Spleen (tissue), 7 donors: ENCODE measurements at regions not wholly inside any gene's neighbourhood (a gene's known extent, or its start where the extent isn't known, plus 50 kb on each side); places are given as distances from the start of the nearest gene placed in this dataset.
"Not testable (repeated sequence)": the region's sequence is repeated elsewhere in the genome, so short reads cannot be mapped to it uniquely, and the experiment has no call there.

ENCODE experiments used
- CTCF ChIP-seq, 11 experiments: fragments of 200-600 bp in 7 of 11; fragments of 450-650 bp in 4 of 11; sonication (generic) in 4 of 11; IDR thresholded peaks in 8 of 11; conservative IDR thresholded peaks in 3 of 11; 1 replicate in 7 of 11; 2 replicates in 4 of 11; pipeline versions ENCODE4 v1.4.0 to v1.8.0; 2016 to 2021; ENCODE audit warnings: antibody characterized with exemption in 11 of 11, inconsistent platforms in 4 of 11, mild to moderate bottlenecking in 1 of 11
- POLR2A ChIP-seq, 3 donors: fragments of 450-650 bp; IDR thresholded peaks; one replicate each; pipeline ENCODE4 v1.5.1; 2017; ENCODE audit warnings: antibody characterized with exemption in 3 of 3, mild to moderate bottlenecking in 1 of 3
- POLR2AphosphoS5 ChIP-seq, 3 donors: sonication (generic); formaldehyde crosslinking; IDR thresholded peaks; one replicate each; pipeline ENCODE4 v1.5.1; 2017; ENCODE audit warnings: antibody characterized with exemption in 3 of 3
- donor health status: DM: no; HTN: no; CAD: no; lungs with moderate emphysema.
- donor health status: DM: no; HTN: no; CAD: no.
- donor health status: DM: no; HTN: no; CAD: no.

GRCh38 chr13:107916902-107917301 is 298.4 kb downstream of the LIG4 start:
- TF ChIP-seq CTCF (IDR thresholded peaks at IDR 0.05 in 8 of 11, conservative IDR thresholded peaks at IDR 0.05 in 3 of 11); POLR2A (IDR thresholded peaks at IDR 0.05); POLR2AphosphoS5 (IDR thresholded peaks at IDR 0.05): not testable (repeated sequence)
